ENCODE measurements at regions not wholly inside any gene's neighbourhood (a gene's known extent, or its start where the extent isn't known, plus 50 kb on each side); places are given as distances from the start of the nearest gene placed in this dataset.

DNA sequence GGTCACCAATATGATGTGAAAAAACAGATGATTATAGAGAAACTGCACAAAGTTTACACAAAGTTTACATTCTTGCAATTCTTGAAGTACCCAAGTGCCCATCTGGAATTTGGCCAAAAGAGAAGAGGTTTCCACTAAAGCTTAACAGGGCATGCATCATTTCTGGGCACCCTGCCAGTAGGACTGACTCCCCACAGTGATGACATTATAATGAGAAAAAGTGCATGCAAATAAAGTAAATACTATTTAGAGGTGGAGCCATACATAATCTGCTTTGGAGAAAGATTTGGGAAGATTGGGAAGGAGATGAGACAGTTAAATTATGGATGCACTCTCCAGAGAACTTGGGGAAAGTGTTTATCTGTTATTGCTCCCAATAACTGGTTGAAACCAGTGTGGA is 93.7 kb upstream of the TRPC3 start:
- CTCF ChIA-PET: interaction anchor here (0.8 kb wide), 1 partner anchor 89 kb away, joined by 4 read pairs; no protein-coding TSS in a partner anchor
- ATAC-seq: no peak
- Mint-ChIP-seq H3K27me3 (peaks cover 2 to 25% (median 8%) of the 10 kb centered on the region in 5 donors), H3K36me3 (no peaks in the 10 kb centered on the region), H3K27ac (no peak overlapping the region), H3K4me3 (no peak overlapping the region), H3K9me3 (peaks cover 0 to 6% (median 0%) of the 10 kb centered on the region in 11 donors), H3K4me1 (no peaks in the 10 kb centered on the region)
- H3K4me3 ChIP-seq (ENCODE audit: low read length): no peak overlapping the region
- H3K27me3 ChIP-seq (ENCODE audit: control insufficient read depth in 2 of 2, insufficient read depth in 2 of 2, low read length in 2 of 2): peaks cover 0 to 2% of the 10 kb centered on the region in 2 donors
- intact Hi-C loops (cut with micrococcal nuclease): no loop called here
- no peaks in the 10 kb centered on the region for H3K4me1 ChIP-seq (ENCODE audit: control insufficient read depth in 2 of 2, insufficient read depth in 2 of 2, low read length in 2 of 2)
- POLR2A ChIA-PET: no interaction called here
- H3K27ac ChIP-seq (ENCODE audit: low read depth, low read length): no peak overlapping the region
- no peaks in the 10 kb centered on the region for H3K9me3 ChIP-seq (ENCODE audit: control insufficient read depth in 2 of 3, low read length in 3 of 3)
- no peak for DNase-seq
- H3K36me3 ChIP-seq (ENCODE audit: control insufficient read depth in 2 of 3, insufficient read depth in 3 of 3, low read length in 3 of 3): no peaks in the 10 kb centered on the region

DNA sequence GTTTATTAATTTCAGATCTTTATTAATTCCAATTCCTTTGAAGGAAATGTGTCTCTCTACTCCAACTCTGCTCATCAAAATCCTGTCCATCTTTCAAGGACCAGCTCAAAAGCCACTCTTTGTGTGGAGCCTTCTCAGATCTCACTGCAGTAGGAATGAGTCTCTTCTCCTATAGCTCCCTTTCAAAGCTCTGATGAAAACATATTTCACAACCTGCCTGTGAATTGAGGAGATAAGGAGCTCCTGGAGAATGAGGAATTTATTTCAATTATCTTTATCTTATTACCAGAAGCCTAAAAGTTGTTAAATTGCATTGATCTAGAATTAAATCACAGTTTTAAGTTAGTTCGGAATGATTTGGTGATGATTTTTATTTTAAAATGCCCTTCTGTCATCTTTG is 92.6 kb upstream of the TRPC3 start:
- no peaks in the 10 kb centered on the region for H3K9me3 ChIP-seq (ENCODE audit: control insufficient read depth in 2 of 3, low read length in 3 of 3)
- H3K4me1 ChIP-seq (ENCODE audit: control insufficient read depth in 2 of 2, insufficient read depth in 2 of 2, low read length in 2 of 2): no peaks in the 10 kb centered on the region
- H3K9me3 Mint-ChIP-seq: peaks cover 0 to 6% (median 0%) of the 10 kb centered on the region in 11 donors
- no peak overlapping the region for H3K27ac Mint-ChIP-seq
- intact Hi-C loops (cut with micrococcal nuclease): loop anchor here in 1 of 2 donors (5.0 kb wide), 1 partner anchor 108 kb away; the partner anchor contains the start of gene BLTP1
- H3K36me3 ChIP-seq (ENCODE audit: control insufficient read depth in 2 of 3, insufficient read depth in 3 of 3, low read length in 3 of 3): no peaks in the 10 kb centered on the region
- no peaks in the 10 kb centered on the region for H3K4me1 Mint-ChIP-seq
- ChIA-PET CTCF (interaction anchor here (0.8 kb wide), 1 partner anchor 90 kb away, joined by 4 read pairs; no protein-coding TSS in a partner anchor), POLR2A (no interaction called here)
- DNase-seq (no peak), ATAC-seq (no peak)
- H3K36me3 Mint-ChIP-seq: no peaks in the 10 kb centered on the region
- no peak overlapping the region for H3K4me3 Mint-ChIP-seq
- peaks cover 0 to 2% of the 10 kb centered on the region in 2 donors for H3K27me3 ChIP-seq (ENCODE audit: control insufficient read depth in 2 of 2, insufficient read depth in 2 of 2, low read length in 2 of 2)
- no peak overlapping the region for H3K27ac ChIP-seq (ENCODE audit: low read depth, low read length)
- peaks cover 5 to 27% (median 12%) of the 10 kb centered on the region in 5 donors for H3K27me3 Mint-ChIP-seq
- no peak overlapping the region for H3K4me3 ChIP-seq (ENCODE audit: low read length)

DNA sequence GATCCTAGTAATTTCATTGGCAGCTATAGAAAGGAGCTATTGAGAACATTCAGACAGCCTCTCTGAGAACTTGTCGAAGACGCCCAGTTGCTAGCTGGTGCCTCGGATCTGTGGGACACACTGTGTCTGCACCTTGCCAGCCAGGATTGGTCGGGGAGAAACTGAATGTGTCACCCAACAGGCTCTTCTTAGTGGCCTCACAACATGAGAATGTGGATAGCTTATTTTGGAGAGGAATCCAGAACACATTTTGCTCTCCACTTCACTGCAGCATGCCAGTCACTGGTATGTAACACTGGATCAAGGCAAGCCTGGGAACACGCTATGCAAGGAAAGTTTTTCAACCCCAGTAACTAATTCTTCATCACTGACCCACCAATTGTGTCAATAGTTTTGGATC is 89.5 kb upstream of the TRPC3 start:
- no peaks in the 10 kb centered on the region for H3K4me1 ChIP-seq (ENCODE audit: control insufficient read depth in 2 of 2, insufficient read depth in 2 of 2, low read length in 2 of 2)
- peaks cover 0 to 2% of the 10 kb centered on the region in 2 donors for H3K27me3 ChIP-seq (ENCODE audit: control insufficient read depth in 2 of 2, insufficient read depth in 2 of 2, low read length in 2 of 2)
- intact Hi-C loops (cut with micrococcal nuclease): loop anchor here in 1 of 2 donors (5.0 kb wide), 1 partner anchor 111 kb away; the partner anchor contains the start of gene BLTP1
- peaks cover 0 to 6% (median 0%) of the 10 kb centered on the region in 11 donors for H3K9me3 Mint-ChIP-seq
- no peaks in the 10 kb centered on the region for H3K4me1 Mint-ChIP-seq
- no peak overlapping the region for H3K27ac Mint-ChIP-seq
- no peaks in the 10 kb centered on the region for H3K9me3 ChIP-seq (ENCODE audit: control insufficient read depth in 2 of 3, low read length in 3 of 3)
- no peaks in the 10 kb centered on the region for H3K36me3 Mint-ChIP-seq
- ChIA-PET CTCF (no interaction called here), POLR2A (no interaction called here)
- peaks cover 5 to 38% (median 15%) of the 10 kb centered on the region in 5 donors for H3K27me3 Mint-ChIP-seq
- H3K4me3 Mint-ChIP-seq: no peak overlapping the region
- no peak for ATAC-seq
- no peaks in the 10 kb centered on the region for H3K36me3 ChIP-seq (ENCODE audit: control insufficient read depth in 2 of 3, insufficient read depth in 3 of 3, low read length in 3 of 3)
- DNase-seq: no peak
- H3K27ac ChIP-seq (ENCODE audit: low read depth, low read length): no peak overlapping the region
- no peak overlapping the region for H3K4me3 ChIP-seq (ENCODE audit: low read length)

DNA sequence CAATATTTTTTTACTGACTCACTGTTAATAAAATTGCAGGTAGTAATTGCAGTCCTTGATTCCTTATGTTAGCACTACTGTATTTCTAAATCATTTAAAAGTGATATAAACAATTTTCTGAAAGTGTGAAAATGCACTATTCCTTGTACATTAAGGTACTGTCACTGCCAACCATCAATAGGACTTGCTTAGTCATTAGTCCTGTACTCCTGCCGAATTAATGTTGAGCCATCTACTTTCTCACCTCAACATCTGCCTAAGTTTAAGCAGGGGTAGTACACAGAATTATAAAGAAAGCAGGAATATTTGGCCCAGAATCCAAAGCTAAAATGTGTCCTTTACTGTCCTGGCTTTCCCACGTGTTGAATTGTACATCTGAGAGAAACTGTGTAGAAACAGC is 87.0 kb upstream of the TRPC3 start:
- Mint-ChIP-seq H3K27ac (no peak overlapping the region), H3K4me1 (no peaks in the 10 kb centered on the region), H3K9me3 (peaks cover 0 to 4% (median 0%) of the 10 kb centered on the region in 11 donors), H3K4me3 (no peak overlapping the region), H3K27me3 (peaks cover 12 to 29% (median 22%) of the 10 kb centered on the region in 5 donors), H3K36me3 (peaks cover 0 to 3% (median 0%) of the 10 kb centered on the region in 5 donors)
- H3K9me3 ChIP-seq (ENCODE audit: control insufficient read depth in 2 of 3, low read length in 3 of 3): no peaks in the 10 kb centered on the region
- CTCF ChIA-PET: no interaction called here
- H3K4me1 ChIP-seq (ENCODE audit: control insufficient read depth in 2 of 2, insufficient read depth in 2 of 2, low read length in 2 of 2): no peaks in the 10 kb centered on the region
- no peaks in the 10 kb centered on the region for H3K36me3 ChIP-seq (ENCODE audit: control insufficient read depth in 2 of 3, insufficient read depth in 3 of 3, low read length in 3 of 3)
- no peak overlapping the region for H3K4me3 ChIP-seq (ENCODE audit: low read length)
- peaks cover 0 to 2% of the 10 kb centered on the region in 2 donors for H3K27me3 ChIP-seq (ENCODE audit: control insufficient read depth in 2 of 2, insufficient read depth in 2 of 2, low read length in 2 of 2)
- ATAC-seq (no peak), DNase-seq (no peak)
- intact Hi-C loops (cut with micrococcal nuclease): no loop called here
- POLR2A ChIA-PET: no interaction called here
- H3K27ac ChIP-seq (ENCODE audit: low read depth, low read length): no peak overlapping the region

DNA sequence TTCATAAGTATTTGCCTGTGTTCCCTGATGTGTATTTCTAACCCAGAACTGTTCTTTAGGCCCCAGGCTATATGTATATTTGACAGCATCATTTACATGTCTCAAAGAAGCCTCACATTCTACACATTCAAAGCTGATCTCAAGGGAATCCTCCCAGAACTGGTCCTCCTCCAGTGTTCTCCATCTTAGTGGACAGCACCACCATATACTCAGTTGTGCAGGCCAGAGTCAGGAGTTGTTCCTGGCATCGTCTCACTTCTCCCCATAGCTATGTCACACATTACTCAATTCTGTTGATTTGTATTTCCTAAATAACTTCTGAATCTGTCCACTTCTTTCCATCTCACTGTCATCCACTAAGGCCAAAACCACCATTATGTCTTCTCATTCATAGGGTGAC is 82.8 kb upstream of the TRPC3 start:
- no peak for ATAC-seq
- Histone ChIP-seq H3K4me1 (ENCODE audit: control insufficient read depth in 2 of 2, insufficient read depth in 2 of 2, low read length in 2 of 2) (no peaks in the 10 kb centered on the region), H3K9me3 (ENCODE audit: control insufficient read depth in 2 of 3, low read length in 3 of 3) (no peaks in the 10 kb centered on the region), H3K27me3 (ENCODE audit: control insufficient read depth in 2 of 2, insufficient read depth in 2 of 2, low read length in 2 of 2) (no peaks in the 10 kb centered on the region), H3K36me3 (ENCODE audit: control insufficient read depth in 2 of 3, insufficient read depth in 3 of 3, low read length in 3 of 3) (no peaks in the 10 kb centered on the region), H3K27ac (ENCODE audit: low read depth, low read length) (no peak overlapping the region), H3K4me3 (ENCODE audit: low read length) (no peak overlapping the region)
- Mint-ChIP-seq H3K27ac (no peak overlapping the region), H3K4me1 (no peaks in the 10 kb centered on the region), H3K36me3 (peaks cover 0 to 16% (median 3%) of the 10 kb centered on the region in 5 donors), H3K9me3 (peaks cover 3 to 28% (median 13%) of the 10 kb centered on the region in 11 donors), H3K4me3 (no peak overlapping the region), H3K27me3 (peaks cover 9 to 31% (median 24%) of the 10 kb centered on the region in 5 donors)
- DNase-seq: no peak
- ChIA-PET CTCF (no interaction called here), POLR2A (no interaction called here)
- intact Hi-C loops (cut with micrococcal nuclease): no loop called here

DNA sequence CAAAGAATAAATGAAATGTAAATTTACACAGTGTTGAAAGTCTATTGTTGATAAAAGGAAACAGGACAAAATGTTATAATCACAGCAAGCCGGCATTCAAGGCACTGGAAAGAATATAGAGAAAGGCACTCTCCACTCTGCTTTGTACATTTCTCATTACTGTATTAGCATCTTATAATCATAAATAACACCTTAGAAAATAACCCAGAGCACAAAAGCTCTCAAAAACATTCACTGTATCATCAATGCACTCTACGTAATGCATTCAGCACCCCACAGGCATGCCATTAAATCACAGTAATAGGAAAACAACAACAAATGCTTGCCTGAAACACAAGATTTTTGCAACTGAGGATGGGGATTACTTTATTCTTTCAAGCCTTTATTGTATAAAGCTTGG is 75.3 kb upstream of the TRPC3 start:
- no peak overlapping the region for H3K27ac Mint-ChIP-seq
- H3K36me3 ChIP-seq (ENCODE audit: control insufficient read depth in 2 of 3, insufficient read depth in 3 of 3, low read length in 3 of 3): no peaks in the 10 kb centered on the region
- no peak overlapping the region for H3K4me3 Mint-ChIP-seq
- no peaks in the 10 kb centered on the region for H3K27me3 ChIP-seq (ENCODE audit: control insufficient read depth in 2 of 2, insufficient read depth in 2 of 2, low read length in 2 of 2)
- H3K27me3 Mint-ChIP-seq: peaks cover 8 to 19% (median 11%) of the 10 kb centered on the region in 5 donors
- H3K36me3 Mint-ChIP-seq: peaks cover 0 to 13% (median 0%) of the 10 kb centered on the region in 5 donors
- no peaks in the 10 kb centered on the region for H3K4me1 Mint-ChIP-seq
- no peak overlapping the region for H3K4me3 ChIP-seq (ENCODE audit: low read length)
- H3K9me3 Mint-ChIP-seq: peaks cover 3 to 27% (median 13%) of the 10 kb centered on the region in 11 donors
- H3K9me3 ChIP-seq (ENCODE audit: control insufficient read depth in 2 of 3, low read length in 3 of 3): no peaks in the 10 kb centered on the region
- DNase-seq (no peak), ATAC-seq (no peak)
- no peaks in the 10 kb centered on the region for H3K4me1 ChIP-seq (ENCODE audit: control insufficient read depth in 2 of 2, insufficient read depth in 2 of 2, low read length in 2 of 2)
- H3K27ac ChIP-seq (ENCODE audit: low read depth, low read length): no peak overlapping the region
- intact Hi-C loops (cut with micrococcal nuclease): no loop called here
- POLR2A ChIA-PET: no interaction called here
- CTCF ChIA-PET: no interaction called here

DNA sequence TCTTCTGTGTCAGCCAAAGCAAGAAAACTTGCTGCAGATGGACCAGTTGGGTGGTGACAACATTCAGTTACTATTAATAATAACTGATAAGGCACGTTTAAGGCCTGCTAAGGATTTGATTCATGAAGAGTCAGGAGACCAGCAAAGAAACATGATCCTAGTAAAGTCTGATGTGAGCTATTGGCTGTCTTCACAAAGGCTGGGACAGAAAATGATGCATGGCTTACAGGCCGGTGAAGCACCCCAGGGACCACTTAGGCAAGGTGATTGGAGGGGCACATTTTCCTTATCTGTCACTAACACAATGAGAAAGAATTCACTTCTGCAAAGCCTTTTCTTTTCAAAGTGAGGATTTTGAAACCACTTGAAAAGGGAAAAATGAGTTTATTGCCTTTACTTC is 65.4 kb upstream of the TRPC3 start:
- DNase-seq (no peak), ATAC-seq (no peak)
- ChIA-PET CTCF (no interaction called here), POLR2A (no interaction called here)
- H3K4me1 Mint-ChIP-seq: no peaks in the 10 kb centered on the region
- Histone ChIP-seq H3K27me3 (ENCODE audit: control insufficient read depth in 2 of 2, insufficient read depth in 2 of 2, low read length in 2 of 2) (no peaks in the 10 kb centered on the region), H3K27ac (ENCODE audit: low read depth, low read length) (no peak overlapping the region), H3K4me3 (ENCODE audit: low read length) (no peak overlapping the region), H3K36me3 (ENCODE audit: control insufficient read depth in 2 of 3, insufficient read depth in 3 of 3, low read length in 3 of 3) (no peaks in the 10 kb centered on the region), H3K9me3 (ENCODE audit: control insufficient read depth in 2 of 3, low read length in 3 of 3) (no peaks in the 10 kb centered on the region), H3K4me1 (ENCODE audit: control insufficient read depth in 2 of 2, insufficient read depth in 2 of 2, low read length in 2 of 2) (no peaks in the 10 kb centered on the region)
- no peaks in the 10 kb centered on the region for H3K36me3 Mint-ChIP-seq
- no peak overlapping the region for H3K27ac Mint-ChIP-seq
- intact Hi-C loops (cut with micrococcal nuclease): no loop called here
- H3K4me3 Mint-ChIP-seq: no peak overlapping the region
- no peaks in the 10 kb centered on the region for H3K9me3 Mint-ChIP-seq
- H3K27me3 Mint-ChIP-seq: peaks cover 19 to 50% (median 42%) of the 10 kb centered on the region in 5 donors
